ENCODE measurements at regions not wholly inside any gene's neighbourhood (a gene's known extent, or its start where the extent isn't known, plus 50 kb on each side); places are given as distances from the start of the nearest gene placed in this dataset.
"Not testable (repeated sequence)": the region's sequence is repeated elsewhere in the genome, so short reads cannot be mapped to it uniquely, and the experiment has no call there.

GRCh38 chr19:31018936-31019335 is 330.3 kb downstream of the TSHZ3 start:
- DNase-seq: no peak

GRCh38 chr19:31015778-31016177 is 333.5 kb downstream of the TSHZ3 start:
- DNase-seq: no peak

- no peak for DNase-seq
These were observed 334.6 kb downstream of the TSHZ3 start for GRCh38 chr19:31014668-31015067.

GRCh38 chr19:31013384-31014020 is 335.7 kb downstream of the TSHZ3 start:
- DNase-seq: no peak

GRCh38 chr19:31002518-31003244 is 346.6 kb downstream of the TSHZ3 start:
- DNase-seq: no peak

GRCh38 chr19:31001991-31002390 is 347.2 kb downstream of the TSHZ3 start:
- no peak for DNase-seq

GRCh38 chr19:31000913-31001312 is 348.3 kb downstream of the TSHZ3 start:
- DNase-seq: no peak

- no peak for DNase-seq
These were observed 349.5 kb downstream of the TSHZ3 start for GRCh38 chr19:30999726-31000125.

GRCh38 chr19:30997222-30997621 is 352.0 kb downstream of the TSHZ3 start:
- DNase-seq: no peak

- DNase-seq: no peak
These were observed 370.6 kb downstream of the TSHZ3 start for GRCh38 chr19:30978639-30979038.

GRCh38 chr19:30969591-30969990 is 379.6 kb downstream of the TSHZ3 start:
- no peak for DNase-seq

GRCh38 chr19:30968841-30969399 is 380.3 kb downstream of the TSHZ3 start:
- DNase-seq: no peak

GRCh38 chr19:30968210-30968609 is 381.0 kb downstream of the TSHZ3 start:
- peak; percentile 14 for DNase-seq

GRCh38 chr19:30966486-30966885 is 382.8 kb downstream of the TSHZ3 start:
- peak; percentile 1 for DNase-seq

- no peak for DNase-seq
These were observed 390.2 kb downstream of the TSHZ3 start for GRCh38 chr19:30959011-30959410.

GRCh38 chr19:30955112-30956104 is 393.8 kb downstream of the TSHZ3 start:
- no peak for DNase-seq

- not testable (repeated sequence) for DNase-seq
These were observed 404.8 kb downstream of the TSHZ3 start for GRCh38 chr19:30944276-30944932.

- DNase-seq: no peak
These were observed 406.0 kb downstream of the TSHZ3 start for GRCh38 chr19:30943101-30943843.

GRCh38 chr19:30942636-30943035 is 406.6 kb downstream of the TSHZ3 start:
- no peak for DNase-seq

GRCh38 chr19:30941591-30941990 is 407.6 kb downstream of the TSHZ3 start:
- no peak for DNase-seq

GRCh38 chr19:30936276-30936675 is 413.0 kb downstream of the TSHZ3 start:
- no peak for DNase-seq

- DNase-seq: no peak
These were observed 414.1 kb downstream of the TSHZ3 start for GRCh38 chr19:30935146-30935545.
